ENCODE measurements at regions not wholly inside any gene's neighbourhood (a gene's known extent, or its start where the extent isn't known, plus 50 kb on each side); places are given as distances from the start of the nearest gene placed in this dataset.
"Not testable (repeated sequence)": the region's sequence is repeated elsewhere in the genome, so short reads cannot be mapped to it uniquely, and the experiment has no call there.

DNA sequence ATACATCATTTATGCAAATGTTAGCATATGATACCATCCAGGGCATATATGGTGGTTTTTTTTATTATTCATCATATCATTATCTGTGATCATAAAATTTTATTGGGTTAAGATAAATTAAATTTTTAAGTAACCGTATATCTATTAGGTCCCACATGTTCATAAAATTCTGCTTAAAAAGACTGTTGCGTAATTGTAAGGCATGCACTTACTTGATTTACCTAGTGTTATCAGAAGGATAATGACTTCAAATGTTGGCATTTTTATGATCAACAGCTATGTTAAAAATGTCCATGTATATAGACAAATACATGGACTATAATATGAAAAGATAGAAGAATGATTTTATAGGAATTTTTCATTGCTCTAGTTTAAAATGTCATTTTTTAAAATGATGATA is 1625.5 kb upstream of the CELF4 start:
- no peak for DNase-seq (ENCODE audit: low spot score)

DNA sequence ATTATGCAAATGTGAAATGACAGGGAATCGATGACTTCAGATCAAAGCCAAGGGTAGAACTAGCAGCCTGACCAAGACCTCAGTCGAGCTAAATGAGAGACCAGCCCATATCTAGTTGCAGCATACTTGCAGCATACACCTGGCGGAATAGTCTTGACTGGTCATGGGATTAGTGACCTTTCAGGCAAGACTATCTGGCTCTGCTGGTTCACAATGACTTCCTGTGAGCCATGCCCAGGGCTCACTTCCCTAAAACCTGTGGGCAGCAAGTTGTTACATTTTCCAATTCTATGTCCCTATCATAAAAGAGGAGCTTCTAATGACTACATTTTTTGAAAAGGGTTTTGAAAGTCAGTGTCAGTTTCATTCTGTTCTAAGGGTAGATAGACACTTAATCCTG is 1624.9 kb upstream of the CELF4 start:
- no peak for DNase-seq (ENCODE audit: low spot score)

DNA sequence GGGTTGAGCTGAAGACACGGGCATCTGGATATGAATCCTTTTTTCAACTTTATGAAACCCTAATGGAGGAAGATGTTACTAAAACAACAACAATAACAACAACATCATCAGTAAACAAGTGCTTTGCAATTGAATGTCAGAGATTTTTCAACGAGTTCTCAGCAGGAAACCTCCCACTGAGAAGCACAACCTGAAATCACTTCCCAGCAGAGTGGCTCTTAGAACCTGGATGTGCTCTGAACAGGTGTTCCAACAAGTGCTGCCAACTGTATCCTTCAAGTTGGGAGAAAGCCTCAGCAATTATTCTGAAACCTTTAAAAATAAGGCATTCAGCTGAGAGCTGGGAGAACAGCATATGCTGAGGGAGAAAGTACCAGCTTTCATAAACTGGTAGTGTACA is 1622.7 kb upstream of the CELF4 start:
- DNase-seq (ENCODE audit: low spot score): no peak

DNA sequence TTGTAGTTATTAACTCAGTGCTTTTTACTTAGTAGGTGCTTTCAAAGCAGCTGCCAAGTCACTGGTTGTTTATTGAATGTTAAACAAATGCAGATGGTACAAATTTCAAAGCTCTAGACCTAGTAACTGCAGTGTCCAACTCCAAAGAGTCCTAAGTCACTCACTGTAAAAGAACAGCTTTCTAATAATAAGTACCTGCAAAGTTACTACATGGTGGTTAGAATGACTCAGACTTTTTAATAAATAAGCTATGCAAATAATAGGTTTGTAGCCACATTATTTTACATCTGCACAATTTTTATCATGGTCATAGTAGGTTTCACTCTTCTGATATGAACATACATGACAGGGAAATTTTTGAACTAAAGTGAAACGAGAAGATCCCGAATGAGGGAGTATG is 1620.4 kb upstream of the CELF4 start:
- DNase-seq (ENCODE audit: low spot score): no peak

DNA sequence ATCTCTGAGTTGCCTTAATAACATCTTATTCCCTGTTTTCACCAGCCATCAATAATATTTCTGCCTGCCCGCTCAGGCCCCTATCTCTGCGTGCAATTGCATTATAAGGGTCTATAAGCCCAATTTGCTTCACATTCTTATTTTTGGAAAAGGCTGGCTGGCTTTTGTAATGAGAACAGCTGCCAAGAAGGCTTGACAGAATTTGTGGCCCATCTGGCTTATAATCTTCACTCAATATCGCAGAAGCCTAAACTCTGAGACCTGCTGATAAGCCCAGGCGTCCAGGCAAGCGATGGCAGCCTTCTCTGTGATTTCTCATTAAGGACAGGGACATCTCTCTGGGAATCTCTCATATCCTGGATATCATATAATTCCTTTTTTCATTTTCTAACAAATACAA is 1618.6 kb upstream of the CELF4 start:
- DNase-seq (ENCODE audit: low spot score): no peak

DNA sequence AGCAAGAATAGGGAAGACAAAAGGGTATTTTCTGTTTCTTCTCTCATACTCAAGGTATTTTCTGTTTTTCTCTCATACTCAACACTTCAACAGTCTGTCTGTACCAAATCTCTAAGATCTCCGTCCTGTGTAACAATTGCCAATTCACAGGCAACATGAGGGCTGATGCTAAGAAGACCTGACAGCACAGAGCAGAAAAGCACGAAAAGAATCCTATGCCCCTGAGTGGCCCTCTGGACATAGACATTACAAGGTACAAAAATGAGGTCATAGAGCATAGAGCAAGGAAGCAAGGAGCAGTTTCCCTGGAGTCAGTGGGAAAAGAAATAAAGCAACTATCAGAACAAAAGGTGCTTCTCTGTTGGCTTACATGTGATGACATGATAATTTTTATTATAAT is 1612.6 kb upstream of the CELF4 start:
- no peak for DNase-seq (ENCODE audit: low spot score)

DNA sequence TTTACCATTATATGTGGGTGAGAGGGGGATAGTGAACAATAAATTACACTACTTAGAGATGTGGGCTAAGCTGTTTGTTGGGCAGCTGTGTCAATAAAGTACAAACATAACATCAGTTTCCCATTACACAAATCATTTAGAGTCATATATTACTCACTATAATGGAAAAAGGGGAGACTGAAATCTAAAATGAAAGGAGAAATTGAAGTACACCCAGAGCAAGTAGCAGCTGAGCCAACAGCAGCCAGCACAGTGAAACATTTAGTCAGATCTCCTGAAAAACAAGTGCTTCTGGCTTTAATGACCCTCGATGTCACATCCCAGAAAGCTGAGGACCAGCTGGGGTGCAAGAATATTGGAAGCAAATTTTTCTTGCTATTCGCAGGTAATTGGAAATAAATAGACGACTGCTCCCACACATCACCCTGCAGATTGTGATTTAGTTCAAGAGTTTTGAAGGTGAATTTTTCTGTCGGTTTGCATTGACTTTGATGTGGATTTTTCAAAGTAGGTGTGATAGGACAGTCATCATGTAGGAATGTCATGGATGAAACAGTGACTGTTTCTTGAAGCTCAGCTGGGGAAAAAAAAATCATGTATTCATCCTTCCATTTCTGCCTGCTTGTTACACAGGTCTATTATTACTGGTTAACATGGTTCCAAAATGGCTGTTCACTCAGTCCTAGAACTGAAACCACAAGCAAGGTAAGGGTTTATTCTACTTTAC is 1607.3 kb upstream of the CELF4 start:
- no peak for DNase-seq (ENCODE audit: low spot score)

DNA sequence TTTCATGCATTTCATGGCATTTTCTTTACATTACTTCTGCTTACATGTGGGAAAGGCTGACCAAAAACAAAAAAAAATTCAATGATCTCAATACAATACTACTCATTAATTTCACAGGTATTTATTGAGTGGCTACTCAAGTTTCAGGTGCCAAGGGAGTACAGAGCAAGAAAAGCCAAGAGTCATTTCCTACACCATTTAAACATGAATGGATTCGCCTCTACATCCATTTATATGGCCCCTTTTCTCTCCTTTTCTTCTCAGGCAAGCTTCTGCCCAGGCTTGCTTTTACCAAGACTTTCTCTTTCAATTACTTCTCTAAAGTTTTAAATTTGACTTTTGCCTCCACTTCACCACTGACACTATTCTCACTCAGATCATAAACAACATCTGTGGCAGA is 1603.1 kb upstream of the CELF4 start:
- no peak for DNase-seq (ENCODE audit: low spot score)

DNA sequence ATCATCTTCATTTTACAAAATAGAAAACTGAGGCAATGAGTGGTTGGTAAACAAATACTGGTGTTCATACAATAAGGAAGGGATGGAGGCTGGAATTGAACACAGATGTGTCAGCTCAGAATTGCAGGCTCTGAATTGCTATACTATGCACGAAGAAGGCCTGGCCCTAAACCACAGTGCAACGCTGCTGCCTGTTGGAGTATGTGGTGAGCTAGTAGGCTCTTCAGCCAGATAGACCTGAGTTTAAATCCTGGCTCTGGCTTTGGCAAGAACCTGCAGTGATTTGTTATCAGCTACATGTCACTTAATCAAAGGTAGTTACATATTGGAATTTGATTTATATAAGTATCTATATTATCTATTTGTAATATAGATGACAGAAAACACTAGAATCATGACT is 1602.4 kb upstream of the CELF4 start:
- DNase-seq (ENCODE audit: low spot score): no peak

DNA sequence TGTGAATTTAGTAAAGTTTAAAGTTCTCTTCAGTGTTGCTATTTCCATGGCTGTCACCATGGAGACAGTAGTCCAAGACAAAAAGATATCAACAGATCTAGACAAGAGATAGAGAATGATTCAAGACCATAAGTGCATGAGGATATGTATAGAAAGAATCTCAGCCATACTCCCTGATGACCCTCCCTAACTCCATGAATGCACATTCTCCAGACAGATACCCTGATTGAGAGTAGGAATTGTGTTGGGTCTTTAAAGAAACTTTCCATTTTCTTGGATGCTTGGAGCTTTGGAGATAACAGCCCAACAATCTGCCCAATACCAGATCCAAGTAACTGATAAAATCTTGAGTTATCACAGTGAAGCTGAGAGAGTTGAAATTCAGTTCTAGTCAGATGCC is 1601.2 kb upstream of the CELF4 start:
- no peak for DNase-seq (ENCODE audit: low spot score)

DNA sequence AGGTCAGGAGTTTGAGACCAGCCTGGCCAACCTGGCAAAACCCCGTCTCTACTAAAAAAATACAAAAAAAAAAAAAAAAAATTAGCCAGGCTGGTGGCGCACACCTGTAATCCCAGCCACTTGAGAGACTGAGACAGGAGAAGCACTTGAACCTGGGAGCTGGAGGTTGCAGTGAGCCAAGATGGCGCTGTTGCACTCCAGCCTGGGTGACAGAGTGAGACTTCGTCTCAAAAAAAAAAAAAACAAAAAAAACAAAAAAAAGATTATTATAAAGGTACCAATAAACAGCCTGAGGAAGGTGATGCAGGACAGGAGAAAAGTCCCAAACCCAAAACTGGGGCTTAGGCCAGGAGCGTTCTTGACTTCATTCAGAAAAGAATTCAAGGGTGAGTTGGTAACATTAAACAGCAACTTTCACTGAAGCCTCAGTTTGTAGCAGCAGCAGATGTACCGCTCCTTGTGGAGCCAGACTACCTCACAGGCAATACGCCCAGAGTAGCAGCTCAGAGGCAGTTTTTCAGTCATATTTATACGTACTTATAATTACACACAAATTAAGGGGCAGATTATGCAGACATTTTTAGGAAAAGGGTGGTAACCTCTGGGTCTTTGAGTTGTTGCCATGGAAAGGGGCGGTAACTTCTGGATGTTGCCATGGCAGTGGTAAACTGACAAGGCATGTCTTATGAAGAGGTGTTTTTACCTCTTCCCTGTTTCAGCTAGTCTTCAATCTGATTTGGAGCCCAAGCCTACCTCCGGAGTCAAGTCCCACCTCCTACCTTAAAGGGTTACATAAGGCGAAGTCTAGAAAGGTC is 1596.6 kb upstream of the CELF4 start:
- DNase-seq (ENCODE audit: low spot score): no peak

DNA sequence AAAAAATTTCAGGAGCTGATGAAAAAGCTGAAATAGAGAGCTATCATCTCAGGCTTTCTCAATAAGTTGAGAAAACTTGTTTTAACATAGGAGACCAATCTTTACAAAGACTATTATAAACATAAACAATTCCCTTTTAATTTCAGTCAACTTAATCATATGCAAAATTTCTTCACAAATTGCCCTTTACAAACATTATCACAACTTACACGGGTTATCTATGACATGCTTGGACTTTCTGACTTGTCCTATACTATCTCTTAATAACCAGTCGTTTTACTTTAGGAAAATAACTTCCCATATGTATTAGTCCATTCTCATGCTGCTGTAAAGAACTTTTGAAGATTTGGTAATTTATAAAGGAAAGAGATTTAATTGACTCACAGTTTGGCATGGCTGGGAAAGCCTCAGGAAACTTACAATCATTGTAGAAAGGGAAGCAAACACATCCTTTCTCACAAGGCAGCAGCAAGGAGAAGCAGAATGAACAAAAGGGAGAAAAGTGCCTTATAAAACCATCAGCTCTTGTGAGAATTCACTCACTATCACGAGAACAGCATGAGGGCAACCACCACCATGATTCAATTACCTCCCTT is 1583.7 kb upstream of the CELF4 start:
- DNase-seq (ENCODE audit: low spot score): no peak

DNA sequence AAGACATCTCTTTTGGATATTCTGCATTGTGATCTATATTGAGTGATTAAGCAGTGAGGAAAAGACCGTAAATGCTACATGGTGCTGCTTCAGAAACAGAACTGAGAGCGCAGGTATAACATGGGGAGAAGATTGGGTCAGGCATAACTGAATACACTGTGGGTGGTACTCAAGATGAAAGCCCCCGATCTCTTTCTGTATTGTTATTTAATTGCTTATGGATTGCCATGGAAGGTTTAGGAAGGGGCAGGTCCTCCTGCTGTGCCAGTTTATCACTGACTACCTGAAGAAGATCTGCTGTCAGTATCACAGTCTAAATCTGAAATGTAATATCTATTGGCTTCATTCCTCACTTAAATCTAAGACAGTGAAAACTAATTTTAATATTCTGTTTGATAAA is 1568.7 kb upstream of the CELF4 start:
- DNase-seq (ENCODE audit: low spot score): no peak

DNA sequence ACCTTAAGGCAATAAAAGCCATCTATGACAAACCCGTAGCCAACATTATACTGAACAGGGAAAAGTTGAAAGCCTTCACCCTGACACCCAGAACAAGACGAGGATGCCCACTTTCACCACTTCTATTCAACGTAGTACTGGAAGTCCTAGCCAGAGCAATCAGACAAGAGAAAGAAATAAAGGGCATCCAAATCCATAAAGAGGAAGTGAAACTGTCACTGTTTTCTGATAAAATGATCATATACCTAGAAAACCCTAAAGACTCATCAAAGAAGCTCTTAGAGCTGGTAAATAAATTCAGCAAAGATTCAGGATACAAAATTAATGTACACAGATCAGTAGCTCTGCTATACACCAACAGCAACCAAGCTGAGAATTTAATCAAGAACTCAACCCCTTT is 1561.9 kb upstream of the CELF4 start:
- not testable (repeated sequence) for DNase-seq (ENCODE audit: low spot score)

DNA sequence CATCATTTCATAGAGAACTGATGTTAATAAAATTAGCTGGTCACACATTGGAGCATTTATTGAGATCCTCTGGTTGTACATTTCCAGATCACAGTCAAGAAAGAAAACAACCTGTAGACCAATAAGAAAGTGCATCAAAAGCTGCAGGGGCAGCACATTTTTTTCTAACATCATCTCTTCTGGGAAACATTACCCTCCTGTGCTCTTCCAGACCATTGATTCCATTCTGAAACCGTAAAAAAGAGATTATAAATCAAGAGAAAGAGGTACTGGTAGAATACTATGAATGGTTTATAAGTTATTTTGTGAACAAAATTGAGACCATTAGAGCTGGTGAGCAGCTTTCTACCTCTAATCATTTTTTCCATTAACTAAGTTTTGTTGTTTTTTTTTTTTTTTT is 1548.2 kb upstream of the CELF4 start:
- DNase-seq (ENCODE audit: low spot score): no peak

DNA sequence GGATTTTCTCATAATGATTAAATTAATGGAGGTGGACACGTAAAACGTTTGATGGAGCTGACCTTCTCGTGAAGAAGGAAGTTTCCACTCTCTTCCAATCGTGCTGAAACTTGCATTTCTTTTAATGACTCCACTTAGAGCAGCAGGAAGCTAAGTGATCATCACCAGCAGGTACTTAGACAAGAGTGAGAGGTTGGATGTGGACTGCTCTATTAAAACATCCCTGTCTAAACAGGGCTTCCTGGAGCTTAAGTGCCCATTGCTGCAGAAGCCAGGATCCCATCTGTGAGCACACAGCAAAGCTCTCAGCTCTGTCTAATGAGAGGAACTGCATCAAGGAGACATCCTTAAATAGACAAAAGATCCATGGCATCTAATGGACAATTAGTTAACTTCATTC is 1539.5 kb upstream of the CELF4 start:
- DNase-seq (ENCODE audit: low spot score): no peak

DNA sequence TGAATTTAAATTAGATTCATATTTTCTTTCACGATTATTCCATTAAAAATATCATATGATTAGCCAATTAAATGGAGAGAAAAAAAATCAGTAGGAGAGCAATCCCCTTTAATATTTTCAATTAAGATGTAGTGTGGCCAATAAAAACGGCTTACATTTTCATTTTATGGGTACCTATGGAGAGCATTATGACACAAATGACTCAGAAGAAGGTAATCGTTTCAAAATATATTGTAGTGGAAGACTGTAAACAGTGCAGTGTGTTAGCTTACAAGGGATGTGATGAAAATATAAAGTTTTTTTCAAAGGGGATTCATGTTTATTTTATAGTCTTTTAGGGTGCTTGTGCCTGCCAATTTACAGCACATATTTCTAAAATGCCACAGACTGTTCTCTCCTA is 1507.4 kb upstream of the CELF4 start:
- no peak for DNase-seq (ENCODE audit: low spot score)

DNA sequence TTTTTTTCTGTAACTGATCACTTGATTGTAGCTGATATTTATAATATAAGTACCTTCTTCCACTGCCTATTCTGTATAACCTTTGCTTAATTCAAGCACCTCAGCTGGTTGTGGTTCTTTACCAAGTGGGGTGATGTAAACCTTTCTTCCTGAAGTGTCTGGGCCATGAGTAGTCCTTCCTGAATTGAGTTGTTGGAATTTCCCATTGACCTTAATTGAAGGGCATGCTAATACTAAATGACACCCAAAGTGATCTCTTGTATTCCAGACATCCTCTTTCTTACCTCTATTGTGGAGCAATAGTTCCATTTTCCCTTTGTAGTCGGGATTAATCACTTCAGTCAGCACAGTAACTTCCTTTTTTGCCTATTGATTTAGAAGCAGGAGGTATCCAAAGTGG is 1496.8 kb upstream of the CELF4 start:
- DNase-seq (ENCODE audit: low spot score): no peak

DNA sequence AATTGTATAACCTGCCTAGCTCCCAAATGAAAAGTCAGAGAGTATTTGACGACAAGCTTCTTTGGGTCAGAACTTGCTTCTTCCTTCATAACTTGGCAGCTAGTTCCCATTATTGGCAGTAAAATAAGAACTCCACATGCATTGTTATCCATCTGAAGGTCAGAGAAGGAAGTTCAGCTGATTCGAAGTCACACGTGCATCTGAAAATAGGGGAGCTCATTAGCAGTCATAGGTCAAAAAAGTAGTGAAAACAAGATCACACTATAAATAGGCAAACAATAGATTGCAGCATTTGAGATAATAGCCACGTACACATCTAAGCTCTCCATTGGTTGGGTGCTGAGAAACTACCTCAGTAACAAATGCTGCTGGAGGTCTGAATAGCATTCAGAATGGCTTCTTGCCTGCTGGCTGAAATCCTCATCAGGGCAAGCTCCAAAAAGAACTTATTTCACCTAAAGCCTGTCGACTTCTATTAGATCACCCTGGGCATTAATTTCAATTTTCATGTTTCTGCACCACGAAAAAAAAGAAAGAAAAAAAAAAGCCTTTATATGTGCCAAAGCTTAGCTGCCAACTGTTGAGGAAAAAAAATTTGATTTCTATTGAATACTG is 1492.9 kb upstream of the CELF4 start:
- no peak for DNase-seq (ENCODE audit: low spot score)

DNA sequence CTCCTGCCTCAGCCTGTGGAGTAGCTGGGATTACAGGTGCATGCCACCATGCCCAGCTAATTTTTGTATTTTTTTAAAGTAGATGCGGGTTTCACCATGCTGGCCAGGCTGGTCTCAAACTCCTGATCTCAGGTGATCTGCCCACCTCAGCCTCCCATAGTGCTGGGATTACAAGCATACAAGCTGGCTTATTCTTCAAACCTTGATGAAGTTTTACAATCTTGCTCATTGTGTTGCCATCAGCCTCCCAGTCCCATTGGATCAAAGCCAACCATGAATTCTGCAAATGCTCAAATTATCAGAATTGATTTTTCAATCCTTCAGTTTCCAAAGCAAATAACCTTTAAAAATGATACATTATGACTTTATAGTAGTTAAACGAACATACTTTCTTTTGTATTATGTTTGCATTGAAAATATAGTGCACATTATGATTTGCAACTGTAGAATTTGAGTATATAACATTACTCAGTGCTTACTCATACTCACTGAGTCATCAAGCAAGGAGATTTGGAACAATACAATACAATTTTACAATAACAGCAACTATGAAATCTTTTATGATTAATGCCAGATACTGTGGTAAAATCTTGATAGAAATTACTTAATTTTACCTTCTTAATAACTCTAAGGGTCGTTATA is 1491.9 kb upstream of the CELF4 start:
- DNase-seq (ENCODE audit: low spot score): no peak

DNA sequence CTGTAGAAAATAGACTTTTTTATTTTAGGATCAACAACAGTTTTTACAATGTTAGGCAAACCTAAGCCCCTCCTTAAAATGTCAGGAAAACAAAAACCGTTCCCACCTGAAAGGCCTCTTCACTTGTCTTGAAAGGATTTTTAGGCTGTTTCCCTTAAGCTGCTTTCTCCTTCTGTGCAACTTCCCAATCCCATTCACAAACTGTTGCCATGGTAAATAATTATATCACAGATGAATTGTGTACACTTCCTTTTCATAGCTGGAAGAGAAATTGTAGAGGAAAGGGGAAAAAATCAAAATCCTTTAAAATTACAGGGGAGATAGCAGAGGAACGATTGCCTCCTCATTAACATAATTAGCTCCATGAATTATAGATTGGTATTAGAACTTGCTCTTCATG is 1488.0 kb upstream of the CELF4 start:
- DNase-seq (ENCODE audit: low spot score): no peak

DNA sequence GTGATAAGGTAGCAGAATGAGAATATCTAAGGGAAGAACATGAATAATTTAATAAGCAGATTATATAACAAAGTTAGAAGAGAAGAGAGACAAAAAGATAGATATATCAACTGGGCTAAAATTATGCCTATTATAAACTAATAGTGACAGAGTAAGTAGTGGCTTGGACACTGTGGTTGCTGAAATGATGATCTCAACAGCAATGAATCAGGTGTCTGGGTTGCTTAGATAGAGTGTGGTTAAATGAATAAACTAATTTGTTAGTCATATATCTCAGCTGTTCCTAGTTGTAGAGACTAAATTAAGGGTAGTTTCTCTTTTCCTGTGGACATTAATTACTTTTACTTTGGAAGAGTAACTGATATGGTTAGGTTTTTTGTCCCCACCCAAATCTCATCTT is 1485.4 kb upstream of the CELF4 start:
- no peak for DNase-seq (ENCODE audit: low spot score)

Data from HT-29 (cell line).